B cell (primary cell): ENCODE measurements at regions not wholly inside any gene's neighbourhood (a gene's known extent, or its start where the extent isn't known, plus 50 kb on each side); places are given as distances from the start of the nearest gene placed in this dataset.

Experiments
- ATAC-seq: fragments of 200-7000 bp; cut with Tn5 transposase; one replicate; pipeline ENCODE4 v1.10.0; 2021; ENCODE audit warnings: low read depth, mild to moderate bottlenecking, moderate number of reproducible peaks, moderate library complexity
- CTCF ChIA-PET: fragments of 350-600 bp; sonication (Branson Sonifier 250); formaldehyde crosslinking; loops from one replicate; lab custom pipeline; 2021; ENCODE audit warnings: antibody characterized with exemption, inconsistent platforms; lab: Charles Lee
- POLR2A ChIA-PET: fragments of 350-600 bp; sonication (Branson Sonifier 250); formaldehyde crosslinking; loops from one replicate; lab custom pipeline; 2021; ENCODE audit warnings: antibody characterized with exemption; lab: Charles Lee
- DNase-seq: peaks from one replicate; pipeline ENCODE4 v3.0.0; 2013
- H2AFZ ChIP-seq: 2 replicates; pipeline ENCODE4 v1.6.1; 2012; ENCODE audit warnings: mild to moderate bottlenecking, low read depth, low read length; ENCODE audit not compliant: insufficient read depth, poor library complexity, severe bottlenecking
- H3K27ac ChIP-seq, 2 donors: 1 replicate in 1 of 2; 2 replicates in 1 of 2; pipeline ENCODE4 v1.5.1; 2012 to 2013; ENCODE audit warnings: low read length in 2 of 2, mild to moderate bottlenecking in 2 of 2, moderate library complexity in 1 of 2
- H3K27me3 ChIP-seq, 4 experiments: fragments of 200-600 bp in 1 of 4; sonication (generic) in 1 of 4; replicated peaks in 1 of 4; 1 replicate in 2 of 4; 2 replicates in 2 of 4; pipeline versions ENCODE4 v1.6.1 to v1.7.0; 2013 to 2016; ENCODE audit warnings: low read length in 3 of 4, mild to moderate bottlenecking in 2 of 4, mixed read lengths in 1 of 4, moderate library complexity in 1 of 4; ENCODE audit not compliant: insufficient read depth in 4 of 4, control insufficient read depth in 3 of 4; ENCODE audit errors: control extremely low read depth in 1 of 4
- H3K36me3 ChIP-seq, 2 experiments: replicated peaks in 1 of 2; 1 replicate in 1 of 2; 2 replicates in 1 of 2; pipeline versions ENCODE4 v1.6.1 to v1.7.1; 2013; ENCODE audit warnings: low read length in 1 of 2; ENCODE audit not compliant: insufficient read depth in 2 of 2, control insufficient read depth in 1 of 2; ENCODE audit errors: control extremely low read depth in 1 of 2, extremely low read depth in 1 of 2
- H3K4me1 ChIP-seq, 2 donors: fragments of 200-600 bp in 1 of 2; sonication (generic) in 1 of 2; 1 replicate in 1 of 2; 2 replicates in 1 of 2; pipeline versions ENCODE4 v1.5.1 to v1.6.1; 2013 to 2017; ENCODE audit warnings: low read length in 2 of 2; ENCODE audit not compliant: control insufficient read depth in 2 of 2, insufficient read depth in 2 of 2
- H3K4me2 ChIP-seq: replicated peaks from 2 replicates; pipeline ENCODE3; 2012; ENCODE audit warnings: mild to moderate bottlenecking, low read depth, low read length; ENCODE audit not compliant: poor library complexity, severe bottlenecking
- H3K4me3 ChIP-seq, 5 experiments: fragments of 200-600 bp in 1 of 5; sonication (generic) in 1 of 5; 1 replicate in 3 of 5; 2 replicates in 2 of 5; pipeline versions ENCODE4 v1.5.1 to v1.7.0; 2011 to 2016; ENCODE audit warnings: low read length in 4 of 5, mild to moderate bottlenecking in 4 of 5, low read depth in 2 of 5, control low read depth in 1 of 5, moderate library complexity in 1 of 5; ENCODE audit not compliant: insufficient read depth in 1 of 5; ENCODE audit errors: control extremely low read depth in 1 of 5, extremely low read depth in 1 of 5
- H3K79me2 ChIP-seq: fragments of 200-600 bp; sonication (generic); one replicate; pipeline ENCODE4 v1.6.0; 2016; ENCODE audit warnings: low read length; ENCODE audit not compliant: control insufficient read depth, insufficient read depth
- H3K9ac ChIP-seq: fragments of 200-600 bp; sonication (generic); 2 replicates; pipeline ENCODE4 v1.6.1; 2017; ENCODE audit warnings: mild to moderate bottlenecking, low read length, moderate library complexity
- H3K9me3 ChIP-seq, 3 donors: one replicate each; pipeline versions ENCODE4 v1.6.1 to v1.7.1; 2013; ENCODE audit warnings: low read length in 2 of 3; ENCODE audit not compliant: control insufficient read depth in 2 of 3, insufficient read depth in 1 of 3; ENCODE audit errors: control extremely low read depth in 1 of 3
- H4K20me1 ChIP-seq: 2 replicates; pipeline ENCODE4 v1.6.0; 2012; ENCODE audit warnings: mild to moderate bottlenecking, low read length; ENCODE audit not compliant: insufficient read depth, control insufficient read depth, poor library complexity, severe bottlenecking
- H3K27ac Mint-ChIP-seq: one replicate; pipeline ENCODE4 v1.8.0; 2021; ENCODE audit warnings: mixed read lengths
- H3K27me3 Mint-ChIP-seq: one replicate; pipeline ENCODE4 v1.8.0; 2021; ENCODE audit warnings: mixed read lengths
- H3K4me1 Mint-ChIP-seq: one replicate; pipeline ENCODE4 v1.8.0; 2021; ENCODE audit warnings: mixed read lengths
- H3K4me3 Mint-ChIP-seq: one replicate; pipeline ENCODE4 v1.8.0; 2021; ENCODE audit warnings: mixed read lengths
- H3K9me3 Mint-ChIP-seq: one replicate; pipeline ENCODE4 v1.8.0; 2022; ENCODE audit warnings: mixed read lengths; ENCODE audit not compliant: insufficient read depth
- EZH2 ChIP-seq: IDR thresholded peaks from 2 replicates; pipeline ENCODE4 v1.6.1; 2012; ENCODE audit warnings: borderline replicate concordance, low read depth, mild to moderate bottlenecking, moderate library complexity, low read length; ENCODE audit not compliant: insufficient read depth, poor library complexity, severe bottlenecking
- WGBS: methylation state at CpG from one replicate; pipeline ENCODE4 v1.1.5; 2013; ENCODE audit warnings: missing lambda C conversion rate; ENCODE audit not compliant: insufficient coverage; 5-methylcytosine and 5-hydroxymethylcytosine counted together
- intact Hi-C: fragments of 100-400 bp; cut with micrococcal nuclease; formaldehyde crosslinking; loops from one replicate; pipeline ENCODE4 v1.10.0; 2022
- TF ChIP-seq, protein P1 (sequence below): fragments of 200-600 bp; IDR thresholded peaks from one replicate; pipeline ENCODE4 v1.8.0; 2022; ENCODE audit warnings: antibody characterized with exemption, mild to moderate bottlenecking

DNA sequence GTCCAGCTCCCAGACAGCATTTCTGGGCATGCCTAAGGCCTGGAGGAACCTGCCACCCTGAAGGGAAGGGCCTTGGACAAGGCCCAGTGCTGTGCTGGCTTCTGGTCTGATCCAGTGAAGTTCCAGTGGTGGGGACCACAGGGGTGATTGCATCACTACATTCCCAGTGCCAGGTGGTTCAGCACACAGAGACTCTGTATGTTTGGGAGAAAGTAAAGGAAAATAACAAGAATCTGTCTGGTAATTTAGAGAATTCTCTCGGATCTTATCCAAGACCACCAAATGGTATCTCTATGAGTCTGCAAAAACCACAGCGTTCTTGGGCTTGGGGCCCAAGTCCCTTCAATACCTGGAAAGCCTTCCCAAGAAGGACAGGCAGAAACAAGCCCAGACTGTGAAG is 131.8 kb upstream of the MAD2L1 start:
- Mint-ChIP-seq H3K4me3 (no peak overlapping the region), H3K27ac (no peak overlapping the region), H3K9me3 (no peaks in the 10 kb centered on the region), H3K4me1 (no peaks in the 10 kb centered on the region), H3K27me3 (no peaks in the 10 kb centered on the region)
- Histone ChIP-seq H2AFZ (no peak overlapping the region), H3K4me2 (no peak overlapping the region), H3K4me3 (no peak overlapping the region), H3K27ac (no peak overlapping the region), H3K27me3 (no peaks in the 10 kb centered on the region), H3K9me3 (peaks cover 0 to 4% (median 0%) of the 10 kb centered on the region in 3 donors), H3K4me1 (no peaks in the 10 kb centered on the region), H3K36me3 (no peaks in the 10 kb centered on the region), H3K79me2 (no peaks in the 10 kb centered on the region), H3K9ac (no peak overlapping the region), H4K20me1 (no peaks in the 10 kb centered on the region)
- DNase-seq (no peak), ATAC-seq (no peak)
- intact Hi-C loops = no loop called here
- 87% methylated on average over 2 of the region's 2 CpGs for WGBS
- ChIA-PET CTCF (no interaction called here), POLR2A (no interaction called here)
- TF ChIP-seq, protein P1, sequence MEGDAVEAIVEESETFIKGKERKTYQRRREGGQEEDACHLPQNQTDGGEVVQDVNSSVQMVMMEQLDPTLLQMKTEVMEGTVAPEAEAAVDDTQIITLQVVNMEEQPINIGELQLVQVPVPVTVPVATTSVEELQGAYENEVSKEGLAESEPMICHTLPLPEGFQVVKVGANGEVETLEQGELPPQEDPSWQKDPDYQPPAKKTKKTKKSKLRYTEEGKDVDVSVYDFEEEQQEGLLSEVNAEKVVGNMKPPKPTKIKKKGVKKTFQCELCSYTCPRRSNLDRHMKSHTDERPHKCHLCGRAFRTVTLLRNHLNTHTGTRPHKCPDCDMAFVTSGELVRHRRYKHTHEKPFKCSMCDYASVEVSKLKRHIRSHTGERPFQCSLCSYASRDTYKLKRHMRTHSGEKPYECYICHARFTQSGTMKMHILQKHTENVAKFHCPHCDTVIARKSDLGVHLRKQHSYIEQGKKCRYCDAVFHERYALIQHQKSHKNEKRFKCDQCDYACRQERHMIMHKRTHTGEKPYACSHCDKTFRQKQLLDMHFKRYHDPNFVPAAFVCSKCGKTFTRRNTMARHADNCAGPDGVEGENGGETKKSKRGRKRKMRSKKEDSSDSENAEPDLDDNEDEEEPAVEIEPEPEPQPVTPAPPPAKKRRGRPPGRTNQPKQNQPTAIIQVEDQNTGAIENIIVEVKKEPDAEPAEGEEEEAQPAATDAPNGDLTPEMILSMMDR = no peak
- no peak for TF ChIP-seq EZH2

DNA sequence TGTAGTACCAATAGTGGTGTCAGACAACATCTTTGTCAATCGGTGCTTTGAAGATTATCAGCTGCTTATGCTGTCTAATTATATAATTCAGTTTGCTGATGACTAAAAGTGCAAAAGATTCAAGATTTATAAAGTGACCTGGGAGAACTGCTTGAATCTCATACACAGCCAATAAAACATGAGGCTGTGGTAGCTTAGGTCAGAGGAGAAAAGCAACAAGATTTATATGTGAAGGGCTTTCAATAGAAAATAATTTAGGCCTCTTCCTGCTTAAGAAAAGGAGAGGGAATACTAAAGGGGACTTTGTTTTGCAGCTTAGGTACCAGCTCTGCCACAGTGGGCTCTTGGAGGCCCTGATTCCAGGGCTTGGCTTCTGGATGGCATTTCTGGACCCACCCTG is 111.0 kb upstream of the MAD2L1 start:
- Histone ChIP-seq H3K4me3 (no peak overlapping the region), H3K27ac (no peak overlapping the region), H2AFZ (no peak overlapping the region), H3K4me1 (no peaks in the 10 kb centered on the region), H3K36me3 (no peaks in the 10 kb centered on the region), H4K20me1 (no peaks in the 10 kb centered on the region), H3K9ac (no peak overlapping the region), H3K27me3 (no peaks in the 10 kb centered on the region), H3K9me3 (no peaks in the 10 kb centered on the region), H3K79me2 (no peaks in the 10 kb centered on the region), H3K4me2 (no peak overlapping the region)
- WGBS = no CpG with 5 or more reads among the region's 1 CpG
- intact Hi-C loops = no loop called here
- no peak for DNase-seq
- Mint-ChIP-seq H3K4me1 (no peaks in the 10 kb centered on the region), H3K9me3 (peaks cover 3% of the 10 kb centered on the region), H3K27me3 (peaks cover 4% of the 10 kb centered on the region), H3K4me3 (no peak overlapping the region), H3K27ac (no peak overlapping the region)
- ATAC-seq = no peak
- CTCF ChIA-PET = no interaction called here
- TF ChIP-seq, protein P1 = no peak
- no peak for TF ChIP-seq EZH2
- POLR2A ChIA-PET = no interaction called here
